Small intestine (tissue), 7 donors: ENCODE measurements at regions not wholly inside any gene's neighbourhood (a gene's known extent, or its start where the extent isn't known, plus 50 kb on each side); places are given as distances from the start of the nearest gene placed in this dataset.

Source experiments
- DNase-seq, 2 donors: peaks; one replicate each; pipeline versions ENCODE4 v3.0.0 to v3.0.0-alpha.2; 2013
- FAIRE-seq: peaks from 2 replicates; lab custom pipeline; 2012; peaks lifted over from hg19 to GRCh38; lab: Jason Lieb, UNC
- H3K27ac ChIP-seq, 3 donors: one replicate each; pipeline ENCODE4 v1.5.1; 2013; ENCODE audit warnings: low read length in 2 of 3, mild to moderate bottlenecking in 2 of 3, control low read depth in 1 of 3, inconsistent platforms in 1 of 3, low read depth in 1 of 3, moderate library complexity in 1 of 3
- H3K27me3 ChIP-seq, 3 donors: one replicate each; pipeline ENCODE4 v1.6.1; 2013; ENCODE audit warnings: low read length in 3 of 3, inconsistent platforms in 1 of 3; ENCODE audit not compliant: control insufficient read depth in 3 of 3, insufficient read depth in 3 of 3
- H3K36me3 ChIP-seq, 3 donors: one replicate each; pipeline ENCODE4 v1.6.1; 2013; ENCODE audit warnings: low read length in 3 of 3, inconsistent platforms in 1 of 3, low read depth in 1 of 3, mild to moderate bottlenecking in 1 of 3, moderate library complexity in 1 of 3; ENCODE audit not compliant: control insufficient read depth in 3 of 3, insufficient read depth in 2 of 3
- H3K4me1 ChIP-seq, 3 donors: one replicate each; pipeline ENCODE4 v1.6.1; 2013; ENCODE audit warnings: low read length in 2 of 3, inconsistent platforms in 1 of 3, low read depth in 1 of 3, mild to moderate bottlenecking in 1 of 3, moderate library complexity in 1 of 3; ENCODE audit not compliant: control insufficient read depth in 3 of 3, insufficient read depth in 2 of 3
- H3K4me3 ChIP-seq, 3 donors: one replicate each; pipeline ENCODE4 v1.5.1; 2013; ENCODE audit warnings: low read length in 3 of 3, control low read depth in 1 of 3, inconsistent platforms in 1 of 3, low read depth in 1 of 3, mild to moderate bottlenecking in 1 of 3, moderate library complexity in 1 of 3
- H3K9me3 ChIP-seq, 2 donors: one replicate each; pipeline ENCODE4 v1.6.1; 2013; ENCODE audit warnings: low read depth in 1 of 2, low read length in 1 of 2; ENCODE audit not compliant: control insufficient read depth in 2 of 2, insufficient read depth in 1 of 2
- WGBS, 3 donors: extraction: QIAGEN DNeasy Blood & Tissue Kit; methylation state at CpG; one replicate each; pipeline ENCODE4 v1.1.7; 2013; 5-methylcytosine and 5-hydroxymethylcytosine counted together
- donor health status: healthy with polysubstance abuse.
- donor health status: control.
- donor health status: control.
- donor health status: Bipolar disorder and iron deficiency.
- donor health status: healthy.

GRCh38 chr9:89902450-89903140, 297.8 kb downstream of the GADD45G start:
- no peak for DNase-seq
- no peak for FAIRE-seq
- H3K36me3 ChIP-seq: no peaks in the 10 kb centered on the region

GRCh38 chr9:89903141-89903475, 298.3 kb downstream of the GADD45G start:
- no peaks in the 10 kb centered on the region for H3K4me1 ChIP-seq
- 62 to 72% (median 70%) methylated on average over 3 of the region's 3 CpGs for whole genome bisulfite sequencing, 3 donors

More at GRCh38 chr9:89902450-89903140, 297.8 kb downstream of the GADD45G start:
- no peaks in the 10 kb centered on the region for H3K4me1 ChIP-seq
- H3K27me3 ChIP-seq: no peaks in the 10 kb centered on the region
- 51 to 81% (median 78%) methylated on average over 8 of the region's 8 CpGs for WGBS, 3 donors
- no peaks in the 10 kb centered on the region for H3K9me3 ChIP-seq
- no peak overlapping the region for H3K4me3 ChIP-seq
- no peak overlapping the region for H3K27ac ChIP-seq

GRCh38 chr9:89905606-89906338, 301.0 kb downstream of the GADD45G start:
- H3K4me3 ChIP-seq: no peak overlapping the region
- FAIRE-seq (no peak), DNase-seq (no peak)
- WGBS, 3 donors: 83 to 93% (median 91%) methylated on average over 5 of the region's 5 CpGs
- H3K27ac ChIP-seq: no peak overlapping the region
- H3K27me3 ChIP-seq: no peaks in the 10 kb centered on the region
- H3K9me3 ChIP-seq: no peaks in the 10 kb centered on the region
- H3K36me3 ChIP-seq: no peaks in the 10 kb centered on the region
- no peaks in the 10 kb centered on the region for H3K4me1 ChIP-seq

More at GRCh38 chr9:89903141-89903475, 298.3 kb downstream of the GADD45G start:
- Histone ChIP-seq H3K27me3 (no peaks in the 10 kb centered on the region), H3K4me3 (no peak overlapping the region), H3K27ac (no peak overlapping the region), H3K36me3 (no peaks in the 10 kb centered on the region), H3K9me3 (no peaks in the 10 kb centered on the region)
- FAIRE-seq: no peak
- DNase-seq: no peak

DNA sequence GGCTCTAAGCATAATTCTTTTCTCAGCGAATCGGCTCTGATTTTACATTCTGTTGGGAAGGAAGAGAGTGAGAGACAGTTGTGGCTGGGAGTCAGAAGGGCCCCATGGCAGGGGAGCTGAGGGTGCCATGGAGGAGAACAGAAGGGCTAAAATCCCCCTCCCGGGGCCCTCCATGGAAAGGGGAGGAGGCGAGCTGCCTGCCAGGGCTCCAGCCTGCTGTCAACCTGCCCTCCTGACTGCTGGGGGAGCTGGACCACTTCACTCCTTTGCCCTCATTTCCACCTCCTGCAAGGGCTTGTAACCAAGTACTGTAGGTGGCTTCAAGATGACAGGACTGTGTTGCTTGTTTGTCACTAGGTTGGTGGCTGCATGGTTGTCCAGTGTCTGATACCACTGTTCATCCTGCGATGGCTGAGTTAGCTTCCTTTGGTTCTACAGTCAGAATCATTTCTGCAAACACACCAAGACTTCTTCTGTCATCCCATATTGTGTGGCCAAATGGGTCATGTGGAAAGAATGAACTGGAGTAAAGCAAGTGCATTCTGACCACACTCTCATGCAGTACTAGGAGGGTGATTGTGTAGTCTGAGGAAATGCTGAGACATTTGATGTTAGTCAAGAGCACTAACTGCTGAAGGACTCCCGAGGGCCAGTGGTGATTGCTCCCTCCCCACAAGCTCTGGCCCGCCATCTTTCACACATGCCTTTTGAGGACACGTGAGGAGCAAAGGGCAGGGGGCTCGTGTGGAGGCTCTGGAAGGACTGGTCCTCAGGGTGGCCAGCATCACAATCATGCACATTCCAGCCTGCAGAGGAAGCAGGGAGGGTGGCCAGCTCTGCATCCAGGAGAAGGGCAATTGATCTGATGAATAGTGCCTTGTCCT, 307.2 kb downstream of the GADD45G start:
- Histone ChIP-seq H3K36me3 (no peaks in the 10 kb centered on the region), H3K4me3 (no peak overlapping the region), H3K4me1 (no peaks in the 10 kb centered on the region), H3K9me3 (no peaks in the 10 kb centered on the region), H3K27ac (no peak overlapping the region), H3K27me3 (no peaks in the 10 kb centered on the region)
- FAIRE-seq (no peak), DNase-seq (no peak)
- WGBS, 3 donors: 82 to 89% (median 83%) methylated on average over 9 of the region's 9 CpGs

GRCh38 chr9:89912605-89912953, 307.8 kb downstream of the GADD45G start:
- no peaks in the 10 kb centered on the region for H3K9me3 ChIP-seq
- no peak for FAIRE-seq
- no peak for DNase-seq
- no peaks in the 10 kb centered on the region for H3K36me3 ChIP-seq
- no peak overlapping the region for H3K4me3 ChIP-seq
- 95 to 96% (median 96%) methylated on average over 5 of the region's 5 CpGs for WGBS, 3 donors
- H3K27me3 ChIP-seq: no peaks in the 10 kb centered on the region
- H3K4me1 ChIP-seq: no peaks in the 10 kb centered on the region
- H3K27ac ChIP-seq: no peak overlapping the region

DNA sequence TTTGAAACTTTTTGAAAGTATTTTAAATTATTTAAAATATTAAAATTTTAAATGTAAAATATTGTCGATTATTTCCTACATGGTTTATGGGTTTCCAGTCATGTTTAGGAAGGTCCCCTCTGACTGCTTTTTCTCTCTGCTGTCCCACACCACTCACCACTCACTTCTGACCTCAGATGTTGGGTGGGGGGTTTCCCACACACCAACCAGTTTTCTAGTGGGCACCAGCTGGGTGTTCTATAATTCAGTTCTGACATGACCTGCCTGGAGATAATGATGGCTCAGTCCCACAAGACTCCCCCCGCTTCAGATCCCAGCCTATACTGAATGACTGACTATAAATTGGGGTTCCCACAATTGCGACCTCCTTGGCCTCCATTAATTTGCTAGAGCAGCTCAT, 310.4 kb downstream of the GADD45G start:
- no peaks in the 10 kb centered on the region for H3K4me1 ChIP-seq
- no peak overlapping the region for H3K27ac ChIP-seq
- WGBS, 3 donors: 86 to 90% (median 88%) methylated on average over 3 of the region's 3 CpGs
- FAIRE-seq (no peak), DNase-seq (no peak)
- H3K27me3 ChIP-seq: no peaks in the 10 kb centered on the region
- H3K9me3 ChIP-seq: no peaks in the 10 kb centered on the region
- no peak overlapping the region for H3K4me3 ChIP-seq
- H3K36me3 ChIP-seq: no peaks in the 10 kb centered on the region

DNA sequence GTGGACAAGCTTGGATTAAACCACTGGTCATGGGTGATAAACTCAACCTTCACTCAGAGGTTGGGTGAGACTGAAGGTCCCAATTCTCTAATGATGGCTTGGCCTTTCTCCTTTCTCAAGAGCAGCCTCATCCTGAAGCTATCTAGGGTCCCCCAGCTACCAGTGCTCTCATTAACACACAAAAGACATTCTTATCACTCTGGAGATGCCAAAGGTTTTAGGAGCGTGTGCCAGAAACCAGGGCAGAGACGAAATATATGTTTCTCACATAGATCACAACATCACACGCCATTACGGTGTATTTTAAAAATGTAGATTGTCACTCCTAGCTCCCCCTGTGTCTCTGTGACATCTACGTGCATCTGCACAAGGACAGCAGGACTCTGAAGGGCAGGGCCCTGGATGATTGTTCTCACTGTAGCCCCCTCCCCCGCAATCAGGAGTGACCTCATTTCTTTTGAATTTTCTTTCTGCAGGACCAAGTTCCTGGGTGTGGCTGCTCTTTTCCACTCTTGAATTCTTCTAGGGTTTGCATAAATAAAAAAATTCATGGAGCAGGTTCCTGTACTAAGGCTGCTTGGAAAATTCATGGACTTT, 311.3 kb downstream of the GADD45G start:
- H3K9me3 ChIP-seq: no peaks in the 10 kb centered on the region

DNA sequence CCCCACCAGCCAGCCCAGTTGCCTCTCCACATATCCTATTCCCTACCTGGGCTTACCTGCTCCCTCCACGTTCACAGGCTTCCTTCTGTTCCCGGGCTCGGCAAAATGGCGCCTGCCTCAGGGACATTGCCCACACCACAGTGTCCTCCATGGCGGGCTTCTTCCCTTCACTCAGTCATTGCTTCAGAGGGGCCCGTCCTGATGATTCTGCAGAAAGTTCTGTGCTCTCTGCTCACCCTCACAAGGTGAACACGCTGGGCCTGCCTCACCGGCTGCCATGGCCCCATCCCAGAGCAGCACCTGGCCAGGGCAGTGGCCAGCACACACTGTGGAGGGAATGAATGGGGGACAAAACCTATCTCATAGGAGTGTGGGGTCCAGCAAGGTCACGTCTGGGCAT, 313.0 kb downstream of the GADD45G start:
- no peak for DNase-seq
- no peaks in the 10 kb centered on the region for H3K36me3 ChIP-seq
- H3K27me3 ChIP-seq: no peaks in the 10 kb centered on the region
- no peak for FAIRE-seq
- H3K27ac ChIP-seq: no peak overlapping the region
- H3K4me1 ChIP-seq: no peaks in the 10 kb centered on the region
- H3K4me3 ChIP-seq: no peak overlapping the region
- WGBS, 3 donors: 93 to 96% (median 95%) methylated on average over 9 of the region's 9 CpGs
- no peaks in the 10 kb centered on the region for H3K9me3 ChIP-seq

More for the DNA sequence above, 311.3 kb downstream of the GADD45G start:
- no peaks in the 10 kb centered on the region for H3K36me3 ChIP-seq
- no peaks in the 10 kb centered on the region for H3K27me3 ChIP-seq
- H3K27ac ChIP-seq: no peak overlapping the region
- WGBS, 3 donors: 74 to 82% (median 80%) methylated on average over 6 of the region's 6 CpGs
- no peak for FAIRE-seq
- H3K4me1 ChIP-seq: no peaks in the 10 kb centered on the region
- no peak for DNase-seq
- no peak overlapping the region for H3K4me3 ChIP-seq
